Testis (tissue), 2 donors: ENCODE measurements at regions not wholly inside any gene's neighbourhood (a gene's known extent, or its start where the extent isn't known, plus 50 kb on each side); places are given as distances from the start of the nearest gene placed in this dataset.

Experiments used
- POLR2A ChIP-seq: fragments of 450-650 bp; IDR thresholded peaks from one replicate; pipeline ENCODE4 v1.6.1; 2017; ENCODE audit warnings: antibody characterized with exemption, mild to moderate bottlenecking, moderate library complexity
- TF ChIP-seq, protein P1 (sequence below), 3 experiments: fragments of 450-650 bp in 2 of 3; fragments of 200-600 bp in 1 of 3; sonication (generic) in 1 of 3; IDR thresholded peaks; one replicate each; pipeline ENCODE4 v1.5.1; 2016 to 2019; ENCODE audit warnings: antibody characterized with exemption in 3 of 3, mild to moderate bottlenecking in 2 of 3, moderate library complexity in 1 of 3

DNA sequence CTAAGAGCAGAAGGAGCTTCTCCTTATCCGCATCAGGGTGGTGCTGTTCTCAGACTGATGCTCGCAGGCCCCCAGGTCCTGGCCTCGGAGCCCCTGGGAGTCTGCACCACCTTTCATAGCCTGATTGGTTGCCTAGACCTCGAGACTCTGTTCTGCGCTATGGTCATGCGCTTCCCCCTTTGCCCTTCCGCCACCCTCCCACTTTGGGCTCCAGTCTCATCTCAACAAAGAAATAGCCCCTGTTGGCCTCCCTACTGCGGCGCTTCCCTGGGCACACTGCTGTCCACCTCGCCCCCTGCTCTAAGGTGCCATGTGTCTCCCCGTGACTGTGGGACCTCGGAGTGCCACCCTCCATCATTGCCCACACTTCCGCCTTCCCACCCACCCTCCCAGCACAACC is 102.9 kb upstream of the TWIST2 start:
- TF ChIP-seq, protein P1, sequence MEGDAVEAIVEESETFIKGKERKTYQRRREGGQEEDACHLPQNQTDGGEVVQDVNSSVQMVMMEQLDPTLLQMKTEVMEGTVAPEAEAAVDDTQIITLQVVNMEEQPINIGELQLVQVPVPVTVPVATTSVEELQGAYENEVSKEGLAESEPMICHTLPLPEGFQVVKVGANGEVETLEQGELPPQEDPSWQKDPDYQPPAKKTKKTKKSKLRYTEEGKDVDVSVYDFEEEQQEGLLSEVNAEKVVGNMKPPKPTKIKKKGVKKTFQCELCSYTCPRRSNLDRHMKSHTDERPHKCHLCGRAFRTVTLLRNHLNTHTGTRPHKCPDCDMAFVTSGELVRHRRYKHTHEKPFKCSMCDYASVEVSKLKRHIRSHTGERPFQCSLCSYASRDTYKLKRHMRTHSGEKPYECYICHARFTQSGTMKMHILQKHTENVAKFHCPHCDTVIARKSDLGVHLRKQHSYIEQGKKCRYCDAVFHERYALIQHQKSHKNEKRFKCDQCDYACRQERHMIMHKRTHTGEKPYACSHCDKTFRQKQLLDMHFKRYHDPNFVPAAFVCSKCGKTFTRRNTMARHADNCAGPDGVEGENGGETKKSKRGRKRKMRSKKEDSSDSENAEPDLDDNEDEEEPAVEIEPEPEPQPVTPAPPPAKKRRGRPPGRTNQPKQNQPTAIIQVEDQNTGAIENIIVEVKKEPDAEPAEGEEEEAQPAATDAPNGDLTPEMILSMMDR (IDR thresholded peaks at IDR 0.05): no peak
- TF ChIP-seq POLR2A: no peak
